ENCODE measurements at regions not wholly inside any gene's neighbourhood (a gene's known extent, or its start where the extent isn't known, plus 50 kb on each side); places are given as distances from the start of the nearest gene placed in this dataset.
"Not testable (repeated sequence)": the region's sequence is repeated elsewhere in the genome, so short reads cannot be mapped to it uniquely, and the experiment has no call there.

DNA sequence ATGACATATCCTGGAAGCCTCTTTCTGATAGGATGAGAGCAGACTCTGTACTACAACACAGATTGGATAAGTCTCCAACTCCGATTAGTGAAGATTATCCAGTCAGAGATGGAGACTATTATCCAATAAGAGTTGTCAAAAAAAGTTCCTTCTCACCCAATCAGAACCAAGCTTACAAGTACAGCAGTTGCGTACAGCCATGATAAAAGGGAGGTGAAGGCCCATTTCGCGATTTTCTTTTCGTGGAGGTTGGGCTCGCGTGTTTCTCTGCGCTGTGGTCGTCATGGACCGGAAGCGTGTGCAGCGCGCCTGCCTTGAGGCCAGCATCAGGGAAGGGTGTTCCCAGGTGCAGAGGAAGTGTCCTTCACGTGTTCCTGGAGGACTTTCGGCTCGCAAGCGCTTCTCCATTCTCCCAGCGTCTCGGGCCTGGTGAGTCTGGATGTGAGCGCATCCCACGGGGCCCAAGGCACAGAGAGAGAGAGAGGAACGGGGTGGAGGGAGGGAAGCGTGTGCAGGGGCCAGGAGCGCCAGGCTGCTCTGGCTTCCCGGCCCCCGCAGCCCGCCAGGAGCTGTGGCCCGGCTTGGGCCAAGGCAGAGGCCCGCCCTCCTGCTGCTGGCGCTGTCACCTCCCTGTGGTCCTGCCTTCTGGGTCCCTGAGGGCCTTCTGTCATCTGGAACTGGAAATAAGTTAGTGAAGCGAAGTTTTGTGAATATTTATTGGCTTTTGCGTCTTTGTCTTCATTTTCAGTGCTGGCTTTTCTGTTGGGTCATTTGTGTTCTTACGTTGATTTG, 53.9 kb downstream of the CDRT15L2 start:
- H3K9me3 ChIP-seq; H3K27me3 ChIP-seq; DNase-seq (ENCODE audit: low spot score in 2 of 2); H3K4me3 ChIP-seq; intact Hi-C loops (cut with DNase I; ENCODE audit: low total_unique reads); H3K27ac ChIP-seq; H3K4me1 ChIP-seq; H3K36me3 ChIP-seq: not testable (repeated sequence)

DNA sequence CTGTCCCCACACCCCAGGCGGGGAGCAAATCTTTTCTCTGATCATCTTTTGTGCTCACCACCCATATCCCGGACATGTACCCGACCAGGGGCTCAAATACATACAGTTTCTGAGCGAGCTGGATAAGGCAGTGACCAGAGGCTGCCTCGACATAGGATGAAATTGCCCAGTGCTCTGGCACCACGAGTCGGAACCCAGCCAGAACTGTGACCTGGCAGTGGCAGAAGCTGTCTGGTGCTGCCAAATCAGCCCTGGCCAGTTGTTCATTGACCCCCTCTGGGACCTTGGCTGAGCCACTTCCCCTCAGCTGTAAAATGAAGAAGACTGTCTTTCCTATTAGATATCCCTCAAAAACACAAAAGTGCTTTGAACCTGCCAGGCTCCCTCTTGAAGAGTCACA, 60.6 kb downstream of the CDRT15L2 start:
- H3K4me3 ChIP-seq; H3K9me3 ChIP-seq; H3K4me1 ChIP-seq; H3K36me3 ChIP-seq; H3K27me3 ChIP-seq; DNase-seq (ENCODE audit: low spot score in 2 of 2); H3K27ac ChIP-seq; intact Hi-C loops (cut with DNase I; ENCODE audit: low total_unique reads): not testable (repeated sequence)

DNA sequence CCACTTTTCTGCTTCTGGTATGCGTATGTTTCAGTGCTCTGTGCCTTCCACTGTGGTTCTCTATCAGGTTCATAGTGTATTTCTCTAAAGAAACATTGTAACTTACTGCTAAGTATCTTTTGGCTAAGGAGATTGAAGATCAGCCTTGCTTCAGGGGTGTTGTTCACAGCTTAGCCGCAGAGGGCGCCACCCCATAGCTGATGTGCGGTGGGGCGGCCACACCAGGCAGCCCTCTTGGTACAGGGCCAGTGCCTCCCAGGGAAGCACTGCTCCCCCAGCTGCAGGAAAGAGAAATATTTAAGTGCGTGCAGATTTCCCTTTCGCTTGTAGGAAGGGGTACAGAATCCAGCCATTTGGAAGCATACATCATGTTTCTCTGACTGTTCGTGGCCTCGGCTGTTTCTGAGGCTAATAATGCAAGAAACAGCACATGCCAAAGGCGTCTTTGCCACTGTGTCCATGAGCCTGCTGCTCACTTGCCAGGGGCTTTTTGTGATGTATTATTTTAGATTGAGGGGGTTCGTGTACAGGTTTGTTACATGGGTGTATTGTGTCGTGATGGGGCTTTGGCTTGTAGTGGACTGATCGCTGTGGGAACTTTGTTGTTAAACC, 67.2 kb downstream of the CDRT15L2 start:
- H3K9me3 ChIP-seq; H3K27ac ChIP-seq; intact Hi-C loops (cut with DNase I; ENCODE audit: low total_unique reads); H3K4me3 ChIP-seq; H3K27me3 ChIP-seq; H3K36me3 ChIP-seq; H3K4me1 ChIP-seq; DNase-seq (ENCODE audit: low spot score in 2 of 2): not testable (repeated sequence)

DNA sequence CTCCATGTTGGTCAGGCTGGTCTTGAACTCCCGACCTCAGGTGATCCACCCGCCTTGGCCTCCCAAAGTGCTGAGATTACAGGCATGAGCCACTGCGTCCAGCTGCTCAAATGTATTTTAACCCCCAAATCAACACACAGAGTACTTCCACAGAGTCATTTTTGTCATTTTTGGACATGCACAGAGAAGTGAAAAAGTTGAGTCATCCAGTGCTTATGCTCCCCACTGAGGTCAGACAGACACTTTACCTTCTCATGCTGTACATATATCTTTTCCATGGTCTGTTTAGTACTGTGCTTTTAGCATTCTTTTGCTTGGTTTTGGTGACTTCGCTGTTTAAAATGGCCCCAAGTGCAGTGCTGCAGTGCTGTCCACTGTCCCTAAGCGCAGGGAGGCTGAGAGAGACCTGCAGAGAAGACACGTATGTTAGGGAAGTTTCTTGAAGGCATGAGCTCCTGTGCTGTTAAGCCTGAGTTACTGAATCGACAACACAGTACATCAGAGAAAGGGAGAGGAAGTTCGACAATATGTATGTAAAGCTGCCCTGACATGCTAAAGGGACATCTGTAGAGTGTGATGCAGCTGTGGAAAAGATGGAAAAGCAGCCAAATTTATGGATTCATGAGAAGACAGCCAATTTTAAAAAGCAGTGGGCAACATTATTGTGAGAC, 69.7 kb downstream of the CDRT15L2 start:
- H3K4me1 ChIP-seq; H3K4me3 ChIP-seq; H3K27ac ChIP-seq; H3K27me3 ChIP-seq; intact Hi-C loops (cut with DNase I; ENCODE audit: low total_unique reads); H3K9me3 ChIP-seq; DNase-seq (ENCODE audit: low spot score in 2 of 2); H3K36me3 ChIP-seq: not testable (repeated sequence)

DNA sequence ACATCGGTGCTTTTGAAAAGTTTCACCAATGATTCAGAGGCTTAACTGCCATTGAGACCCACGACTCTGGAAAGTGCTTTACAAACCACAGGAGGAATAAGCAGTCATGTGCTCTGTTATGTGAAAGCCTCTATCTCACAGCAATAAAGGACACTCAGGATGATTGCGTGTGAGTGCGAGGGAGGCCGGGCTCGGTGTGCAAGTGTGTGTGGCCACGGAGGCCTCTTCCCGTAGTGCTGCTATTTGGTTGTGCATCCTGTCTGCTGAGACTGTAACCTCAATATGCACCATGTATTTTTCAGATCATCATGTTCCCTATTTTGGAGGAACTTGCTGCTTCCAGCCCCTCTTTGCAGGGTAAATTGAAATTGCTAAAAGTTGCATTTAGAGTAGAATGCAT, 71.5 kb downstream of the CDRT15L2 start:
- H3K27me3 ChIP-seq; intact Hi-C loops (cut with DNase I; ENCODE audit: low total_unique reads); DNase-seq (ENCODE audit: low spot score in 2 of 2): not testable (repeated sequence)

DNA sequence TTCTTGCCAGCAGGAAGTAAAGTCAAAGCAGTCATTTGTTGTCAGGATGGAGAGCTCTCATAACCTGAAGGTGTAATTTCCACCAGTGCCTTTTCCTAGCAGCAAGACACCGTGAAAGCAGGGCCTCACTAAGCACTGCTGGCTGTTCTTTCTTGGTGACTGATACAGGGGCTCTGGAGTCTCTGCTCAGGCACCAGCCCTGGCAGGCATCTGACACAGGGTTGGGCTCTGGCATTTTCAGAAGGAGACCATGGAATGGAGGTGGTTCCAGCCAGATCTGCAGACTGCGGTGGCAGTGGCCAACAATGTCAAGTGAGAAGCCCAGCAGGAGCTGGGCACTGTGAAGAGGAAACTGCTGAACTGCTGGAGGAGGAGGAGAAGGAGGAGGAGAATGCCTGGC, 72.2 kb downstream of the CDRT15L2 start:
- H3K9me3 ChIP-seq; H3K27ac ChIP-seq; H3K4me3 ChIP-seq; intact Hi-C loops (cut with DNase I; ENCODE audit: low total_unique reads); H3K4me1 ChIP-seq; H3K27me3 ChIP-seq; H3K36me3 ChIP-seq; DNase-seq (ENCODE audit: low spot score in 2 of 2): not testable (repeated sequence)

More for the DNA sequence above, 71.5 kb downstream of the CDRT15L2 start:
- H3K9me3 ChIP-seq, H3K4me1 ChIP-seq, H3K4me3 ChIP-seq, H3K27ac ChIP-seq, H3K36me3 ChIP-seq: not testable (repeated sequence)

DNA sequence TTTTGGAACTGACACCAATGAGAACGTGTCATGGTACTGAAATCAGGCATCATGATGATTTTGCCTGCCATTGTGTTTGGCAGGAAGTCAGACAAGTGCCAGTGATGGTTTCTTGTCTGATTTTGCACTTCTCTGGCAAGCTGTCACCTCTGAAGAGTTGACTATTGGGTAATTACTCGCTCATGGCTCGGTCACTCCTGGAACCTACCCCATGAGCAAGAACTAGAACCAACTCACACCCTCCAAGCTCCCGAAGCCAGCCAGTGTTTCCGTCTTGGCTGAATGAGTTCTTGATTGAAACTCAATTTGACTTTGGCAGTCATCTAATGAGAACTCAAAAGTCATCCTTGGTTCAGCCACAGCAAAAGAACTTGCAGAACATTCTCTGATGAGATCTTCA, 73.9 kb downstream of the CDRT15L2 start:
- H3K9me3 ChIP-seq; H3K36me3 ChIP-seq; DNase-seq (ENCODE audit: low spot score in 2 of 2); H3K27me3 ChIP-seq; intact Hi-C loops (cut with DNase I; ENCODE audit: low total_unique reads); H3K4me1 ChIP-seq; H3K4me3 ChIP-seq; H3K27ac ChIP-seq: not testable (repeated sequence)

DNA sequence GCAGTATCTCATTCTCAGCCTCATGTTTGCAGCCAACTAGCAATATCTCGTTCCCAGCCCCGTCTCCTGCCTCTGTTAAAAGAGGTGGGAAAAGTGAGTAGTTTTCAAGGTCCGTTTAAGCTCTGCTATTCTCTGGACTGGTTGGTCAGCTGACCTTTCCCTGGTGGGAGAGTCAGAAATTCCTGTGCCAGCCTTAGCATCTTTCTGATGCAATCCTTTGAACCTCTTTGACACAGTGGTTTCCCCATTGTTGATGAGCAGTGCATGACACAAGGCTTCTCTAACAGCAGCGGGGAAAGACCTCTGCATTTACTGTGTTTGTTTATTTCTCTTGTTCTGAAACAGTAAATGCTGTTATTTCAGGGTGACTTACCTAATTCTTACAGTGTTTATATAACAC, 74.6 kb downstream of the CDRT15L2 start:
- H3K27ac ChIP-seq; H3K4me1 ChIP-seq; H3K36me3 ChIP-seq; H3K27me3 ChIP-seq; H3K9me3 ChIP-seq; DNase-seq (ENCODE audit: low spot score in 2 of 2); intact Hi-C loops (cut with DNase I; ENCODE audit: low total_unique reads); H3K4me3 ChIP-seq: not testable (repeated sequence)

DNA sequence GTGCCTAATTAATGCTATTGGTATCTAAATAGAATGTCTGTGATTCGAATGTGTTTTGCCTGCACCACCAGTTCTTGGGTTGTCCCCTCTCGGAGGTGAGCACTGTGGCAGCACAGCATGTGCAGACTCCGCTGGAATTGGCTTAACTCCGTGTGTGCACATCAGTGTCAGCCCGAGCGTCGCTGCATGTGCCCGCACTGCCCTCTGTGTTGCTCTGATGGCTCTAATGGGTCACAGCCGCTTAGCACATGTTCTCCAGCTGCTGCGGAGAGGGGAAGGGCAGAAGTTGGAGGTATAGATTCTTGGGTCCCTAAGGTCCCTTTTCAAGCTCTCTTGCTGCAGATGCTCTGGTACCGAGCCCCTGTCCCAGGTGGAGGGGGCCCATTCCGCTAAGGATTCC, 75.1 kb downstream of the CDRT15L2 start:
- H3K4me3 ChIP-seq; H3K27me3 ChIP-seq; intact Hi-C loops (cut with DNase I; ENCODE audit: low total_unique reads); H3K36me3 ChIP-seq; DNase-seq (ENCODE audit: low spot score in 2 of 2); H3K27ac ChIP-seq; H3K9me3 ChIP-seq; H3K4me1 ChIP-seq: not testable (repeated sequence)

DNA sequence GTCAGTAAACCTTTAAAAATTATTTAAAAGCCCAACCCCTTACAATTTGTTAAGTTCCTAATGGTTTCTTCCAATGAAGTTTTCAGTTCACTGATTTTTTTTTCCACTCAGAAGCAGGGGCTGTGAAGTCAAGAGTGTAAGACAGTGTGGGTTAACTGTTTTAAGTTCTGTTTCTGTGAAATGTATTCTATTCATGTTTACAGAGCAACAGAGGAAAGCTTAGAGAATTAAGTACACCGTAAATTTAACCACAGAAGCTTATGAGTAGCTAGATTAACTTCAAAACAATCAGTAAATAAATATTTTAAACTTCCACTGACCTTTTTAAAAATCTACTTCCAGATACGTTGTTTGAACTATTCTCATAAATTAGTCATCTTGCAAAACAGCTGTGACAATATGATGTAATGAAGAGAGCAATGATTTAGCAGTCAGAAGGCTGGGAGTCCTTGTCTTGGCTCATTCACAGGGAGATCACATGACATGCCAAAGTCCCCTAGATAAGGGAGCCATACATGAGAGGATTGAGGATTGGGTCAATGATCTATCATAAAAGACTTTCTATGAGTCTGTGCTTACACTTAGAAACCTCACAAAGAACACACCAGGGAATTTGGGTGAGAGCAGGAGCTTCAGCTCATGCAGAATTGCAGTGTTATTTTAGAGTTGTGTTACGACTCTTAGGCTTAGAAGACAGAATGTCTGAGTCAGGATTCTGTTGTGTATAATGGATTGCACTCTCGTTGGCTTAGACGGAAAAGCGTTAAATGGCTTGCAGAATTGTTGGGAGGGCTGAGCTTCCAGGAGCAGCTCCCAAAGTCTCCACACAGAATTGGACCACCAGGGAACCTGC, 85.8 kb downstream of the CDRT15L2 start:
- H3K9me3 ChIP-seq; H3K4me1 ChIP-seq; H3K4me3 ChIP-seq; intact Hi-C loops (cut with DNase I; ENCODE audit: low total_unique reads); DNase-seq (ENCODE audit: low spot score in 2 of 2); H3K27me3 ChIP-seq; H3K36me3 ChIP-seq; H3K27ac ChIP-seq: not testable (repeated sequence)

DNA sequence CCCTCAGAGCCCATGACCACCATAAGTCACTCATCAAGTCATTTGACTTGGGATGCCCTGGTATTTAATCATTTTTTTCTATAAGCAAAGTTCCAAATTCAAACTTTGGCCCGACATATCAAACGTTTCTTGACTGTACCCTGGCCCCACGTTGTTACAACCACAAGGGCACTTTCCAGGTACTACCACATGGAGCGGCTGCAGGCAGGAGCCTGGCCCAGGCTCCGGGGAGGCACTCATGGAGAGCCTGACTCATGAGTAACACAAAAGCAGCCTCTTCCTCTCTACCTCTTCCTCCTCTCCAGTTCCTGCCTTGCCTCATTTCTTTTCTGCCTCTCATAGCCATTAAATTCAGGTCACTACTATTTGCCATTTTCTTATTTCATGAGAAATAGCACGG, 87.2 kb downstream of the CDRT15L2 start:
- H3K4me1 ChIP-seq; H3K9me3 ChIP-seq; intact Hi-C loops (cut with DNase I; ENCODE audit: low total_unique reads); H3K4me3 ChIP-seq; H3K27ac ChIP-seq; H3K27me3 ChIP-seq; H3K36me3 ChIP-seq; DNase-seq (ENCODE audit: low spot score in 2 of 2): not testable (repeated sequence)

DNA sequence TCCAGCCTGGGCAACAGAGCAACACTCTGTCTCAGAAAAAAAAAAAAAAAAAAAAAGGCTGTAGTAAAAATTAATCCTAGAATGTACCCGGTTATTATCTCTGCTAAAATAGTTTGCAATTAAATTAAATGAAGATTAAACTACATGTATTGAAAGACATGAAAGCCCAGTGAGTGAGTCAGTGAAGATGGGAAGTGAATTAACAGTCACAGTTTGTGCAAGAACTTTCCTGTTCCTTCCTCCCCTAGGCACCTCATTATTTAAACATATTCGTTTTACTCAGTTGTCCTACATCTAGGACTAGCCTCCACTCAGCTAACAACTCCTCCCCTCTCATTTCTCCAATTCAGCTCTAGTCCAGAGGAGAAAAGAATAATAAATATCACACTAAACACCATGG, 88.2 kb downstream of the CDRT15L2 start:
- H3K9me3 ChIP-seq; H3K27ac ChIP-seq; H3K4me3 ChIP-seq; H3K27me3 ChIP-seq; DNase-seq (ENCODE audit: low spot score in 2 of 2); intact Hi-C loops (cut with DNase I; ENCODE audit: low total_unique reads); H3K4me1 ChIP-seq; H3K36me3 ChIP-seq: not testable (repeated sequence)

DNA sequence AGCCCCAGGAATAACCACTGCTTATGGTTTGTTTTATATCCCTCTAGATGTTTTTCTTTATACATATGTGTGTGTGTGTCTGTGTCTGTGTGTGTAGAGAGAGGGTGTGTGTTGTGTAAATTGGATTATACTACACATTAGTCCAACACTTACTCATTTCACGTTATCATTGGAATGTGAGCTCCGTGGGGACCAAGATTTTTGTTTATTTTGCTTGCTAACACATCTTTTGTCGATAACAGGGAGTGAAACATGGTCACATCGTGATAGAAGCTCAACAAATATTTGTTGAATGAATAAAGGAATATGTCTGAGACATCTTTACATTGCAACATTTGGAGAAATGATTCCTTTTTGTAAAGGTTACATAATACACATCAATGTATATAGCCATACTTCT, 88.8 kb downstream of the CDRT15L2 start:
- H3K27me3 ChIP-seq; H3K27ac ChIP-seq; intact Hi-C loops (cut with DNase I; ENCODE audit: low total_unique reads); H3K4me1 ChIP-seq; DNase-seq (ENCODE audit: low spot score in 2 of 2); H3K36me3 ChIP-seq; H3K4me3 ChIP-seq; H3K9me3 ChIP-seq: not testable (repeated sequence)

All from breast epithelium (tissue), 4 donors.